WTC11 (cell line): ENCODE measurements at regions not wholly inside any gene's neighbourhood (a gene's known extent, or its start where the extent isn't known, plus 50 kb on each side); places are given as distances from the start of the nearest gene placed in this dataset.

ENCODE experiments used
- ELF4 ChIP-seq: sonication (generic); formaldehyde crosslinking; IDR thresholded peaks from 2 replicates; pipeline ENCODE4 v1.8.1; 2022; ENCODE audit warnings: low read depth, mild to moderate bottlenecking, moderate library complexity, missing genetic modification reagents
- TF ChIP-seq, protein P1 (sequence below): sonication (generic); formaldehyde crosslinking; IDR thresholded peaks from 2 replicates; pipeline ENCODE4 v1.8.0; 2022; ENCODE audit warnings: mild to moderate bottlenecking, missing genetic modification reagents
- TF ChIP-seq, protein P2 (sequence below): fragments of 200-600 bp; IDR thresholded peaks from 2 replicates; pipeline ENCODE4 v1.8.0; 2022; ENCODE audit warnings: antibody characterized with exemption

DNA sequence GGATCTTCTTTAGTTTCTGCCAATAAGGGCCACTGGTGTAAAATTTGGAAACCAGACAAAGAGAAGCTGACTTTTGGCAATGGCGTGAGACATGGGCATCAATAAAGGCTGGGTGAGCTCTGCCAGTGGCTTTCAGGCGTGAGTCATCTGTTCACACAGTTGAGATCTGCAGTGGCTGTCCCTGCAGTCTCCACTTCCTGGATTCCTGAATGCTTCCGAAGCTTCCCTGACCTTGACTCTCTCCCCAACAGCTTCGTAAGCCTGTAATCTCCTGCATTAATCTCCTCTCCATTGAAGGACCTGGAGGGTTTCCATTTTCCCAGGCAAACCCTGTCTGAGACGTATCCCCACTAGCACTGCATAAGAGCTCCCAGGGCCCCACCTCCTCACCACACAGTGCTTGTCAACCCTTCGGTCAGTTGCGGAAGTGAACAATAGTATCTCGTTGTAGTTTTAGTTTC lies 574.7 kb downstream of the TBC1D22A start:
- no peak for TF ChIP-seq ELF4 (CRISPR knock-in tag)
- TF ChIP-seq, protein P1, sequence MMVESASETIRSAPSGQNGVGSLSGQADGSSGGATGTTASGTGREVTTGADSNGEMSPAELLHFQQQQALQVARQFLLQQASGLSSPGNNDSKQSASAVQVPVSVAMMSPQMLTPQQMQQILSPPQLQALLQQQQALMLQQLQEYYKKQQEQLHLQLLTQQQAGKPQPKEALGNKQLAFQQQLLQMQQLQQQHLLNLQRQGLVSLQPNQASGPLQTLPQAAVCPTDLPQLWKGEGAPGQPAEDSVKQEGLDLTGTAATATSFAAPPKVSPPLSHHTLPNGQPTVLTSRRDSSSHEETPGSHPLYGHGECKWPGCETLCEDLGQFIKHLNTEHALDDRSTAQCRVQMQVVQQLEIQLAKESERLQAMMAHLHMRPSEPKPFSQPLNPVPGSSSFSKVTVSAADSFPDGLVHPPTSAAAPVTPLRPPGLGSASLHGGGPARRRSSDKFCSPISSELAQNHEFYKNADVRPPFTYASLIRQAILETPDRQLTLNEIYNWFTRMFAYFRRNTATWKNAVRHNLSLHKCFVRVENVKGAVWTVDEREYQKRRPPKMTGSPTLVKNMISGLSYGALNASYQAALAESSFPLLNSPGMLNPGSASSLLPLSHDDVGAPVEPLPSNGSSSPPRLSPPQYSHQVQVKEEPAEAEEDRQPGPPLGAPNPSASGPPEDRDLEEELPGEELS (CRISPR knock-in tag) = no peak
- TF ChIP-seq, protein P2, sequence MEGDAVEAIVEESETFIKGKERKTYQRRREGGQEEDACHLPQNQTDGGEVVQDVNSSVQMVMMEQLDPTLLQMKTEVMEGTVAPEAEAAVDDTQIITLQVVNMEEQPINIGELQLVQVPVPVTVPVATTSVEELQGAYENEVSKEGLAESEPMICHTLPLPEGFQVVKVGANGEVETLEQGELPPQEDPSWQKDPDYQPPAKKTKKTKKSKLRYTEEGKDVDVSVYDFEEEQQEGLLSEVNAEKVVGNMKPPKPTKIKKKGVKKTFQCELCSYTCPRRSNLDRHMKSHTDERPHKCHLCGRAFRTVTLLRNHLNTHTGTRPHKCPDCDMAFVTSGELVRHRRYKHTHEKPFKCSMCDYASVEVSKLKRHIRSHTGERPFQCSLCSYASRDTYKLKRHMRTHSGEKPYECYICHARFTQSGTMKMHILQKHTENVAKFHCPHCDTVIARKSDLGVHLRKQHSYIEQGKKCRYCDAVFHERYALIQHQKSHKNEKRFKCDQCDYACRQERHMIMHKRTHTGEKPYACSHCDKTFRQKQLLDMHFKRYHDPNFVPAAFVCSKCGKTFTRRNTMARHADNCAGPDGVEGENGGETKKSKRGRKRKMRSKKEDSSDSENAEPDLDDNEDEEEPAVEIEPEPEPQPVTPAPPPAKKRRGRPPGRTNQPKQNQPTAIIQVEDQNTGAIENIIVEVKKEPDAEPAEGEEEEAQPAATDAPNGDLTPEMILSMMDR = no peak
